ENCODE measurements at regions not wholly inside any gene's neighbourhood (a gene's known extent, or its start where the extent isn't known, plus 50 kb on each side); places are given as distances from the start of the nearest gene placed in this dataset.
"Not testable (repeated sequence)": the region's sequence is repeated elsewhere in the genome, so short reads cannot be mapped to it uniquely, and the experiment has no call there.

DNA sequence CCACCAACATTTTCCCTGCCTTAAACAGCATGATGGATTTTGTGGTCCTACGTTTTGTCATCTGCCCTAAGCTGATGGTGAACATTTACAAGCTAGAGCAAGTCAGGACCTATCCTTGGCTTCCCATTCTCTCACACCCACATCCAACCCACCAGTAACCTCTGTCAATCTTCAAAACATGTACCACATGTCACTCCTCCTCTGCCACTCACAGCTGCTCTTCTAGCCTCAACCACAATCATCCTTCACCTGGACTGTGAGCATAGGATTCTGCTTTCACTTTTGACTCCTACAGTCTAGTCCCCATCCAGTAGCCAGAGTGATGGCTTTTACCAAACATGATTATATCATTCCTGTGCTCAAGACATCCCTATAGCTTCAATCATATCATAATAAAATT, 279.8 kb upstream of the DLGAP1 start:
- H3K4me3 ChIP-seq (ENCODE audit: control insufficient read depth, low read depth, low read length), result no peak overlapping the region
- DNase-seq (ENCODE audit: low read depth), result no peak
- TF ChIP-seq, protein P1, sequence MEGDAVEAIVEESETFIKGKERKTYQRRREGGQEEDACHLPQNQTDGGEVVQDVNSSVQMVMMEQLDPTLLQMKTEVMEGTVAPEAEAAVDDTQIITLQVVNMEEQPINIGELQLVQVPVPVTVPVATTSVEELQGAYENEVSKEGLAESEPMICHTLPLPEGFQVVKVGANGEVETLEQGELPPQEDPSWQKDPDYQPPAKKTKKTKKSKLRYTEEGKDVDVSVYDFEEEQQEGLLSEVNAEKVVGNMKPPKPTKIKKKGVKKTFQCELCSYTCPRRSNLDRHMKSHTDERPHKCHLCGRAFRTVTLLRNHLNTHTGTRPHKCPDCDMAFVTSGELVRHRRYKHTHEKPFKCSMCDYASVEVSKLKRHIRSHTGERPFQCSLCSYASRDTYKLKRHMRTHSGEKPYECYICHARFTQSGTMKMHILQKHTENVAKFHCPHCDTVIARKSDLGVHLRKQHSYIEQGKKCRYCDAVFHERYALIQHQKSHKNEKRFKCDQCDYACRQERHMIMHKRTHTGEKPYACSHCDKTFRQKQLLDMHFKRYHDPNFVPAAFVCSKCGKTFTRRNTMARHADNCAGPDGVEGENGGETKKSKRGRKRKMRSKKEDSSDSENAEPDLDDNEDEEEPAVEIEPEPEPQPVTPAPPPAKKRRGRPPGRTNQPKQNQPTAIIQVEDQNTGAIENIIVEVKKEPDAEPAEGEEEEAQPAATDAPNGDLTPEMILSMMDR (conservative IDR thresholded peaks at IDR 0.05; ENCODE audit: control insufficient read depth, insufficient read depth, low read depth, low read length), result no peak

DNA sequence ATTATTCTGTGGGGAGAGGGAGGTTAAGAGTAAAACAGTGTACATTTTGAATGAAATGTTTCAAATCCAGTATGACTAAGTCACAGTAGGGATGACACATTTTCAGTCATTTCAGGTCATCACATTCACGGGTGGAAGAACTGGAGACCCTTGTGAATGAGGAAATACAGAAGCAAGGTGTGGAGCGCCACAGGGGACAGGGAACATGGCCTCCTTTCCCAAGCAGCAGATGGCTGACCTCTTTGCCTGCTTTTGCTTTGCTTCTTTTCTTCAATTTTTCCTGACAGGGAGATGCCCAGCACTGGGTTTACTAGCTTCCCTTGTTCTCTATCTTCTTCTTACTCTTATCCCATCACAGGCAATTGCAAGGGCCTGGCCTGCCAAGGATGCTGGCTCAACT, 278.9 kb upstream of the DLGAP1 start:
- DNase-seq (ENCODE audit: low read depth), result no peak
- no peak overlapping the region for H3K4me3 ChIP-seq (ENCODE audit: control insufficient read depth, low read depth, low read length)
- TF ChIP-seq, protein P1 (conservative IDR thresholded peaks at IDR 0.05; ENCODE audit: control insufficient read depth, insufficient read depth, low read depth, low read length), result no peak

DNA sequence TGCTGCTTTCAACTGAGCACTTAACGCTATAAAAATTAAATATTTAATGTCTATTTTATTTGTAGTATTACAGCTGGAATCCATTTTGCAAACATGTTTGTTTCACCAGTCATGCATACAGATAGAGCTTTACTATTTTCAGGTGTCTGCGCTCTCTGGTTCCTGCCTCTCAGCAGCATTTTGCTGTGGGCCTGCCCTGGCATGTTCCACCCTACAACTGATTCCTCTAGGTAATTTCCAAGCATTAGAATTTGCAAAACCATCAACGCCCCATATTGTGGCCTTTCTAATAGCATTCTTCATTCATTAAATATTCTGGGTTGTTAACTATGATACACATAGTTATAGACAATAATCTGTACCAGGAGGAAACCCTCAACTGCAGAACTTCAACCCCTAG, 266.4 kb upstream of the DLGAP1 start:
- H3K4me3 ChIP-seq (ENCODE audit: control insufficient read depth, low read depth, low read length), result no peak overlapping the region
- TF ChIP-seq, protein P1 (conservative IDR thresholded peaks at IDR 0.05; ENCODE audit: control insufficient read depth, insufficient read depth, low read depth, low read length), result no peak
- no peak for DNase-seq (ENCODE audit: low read depth)

DNA sequence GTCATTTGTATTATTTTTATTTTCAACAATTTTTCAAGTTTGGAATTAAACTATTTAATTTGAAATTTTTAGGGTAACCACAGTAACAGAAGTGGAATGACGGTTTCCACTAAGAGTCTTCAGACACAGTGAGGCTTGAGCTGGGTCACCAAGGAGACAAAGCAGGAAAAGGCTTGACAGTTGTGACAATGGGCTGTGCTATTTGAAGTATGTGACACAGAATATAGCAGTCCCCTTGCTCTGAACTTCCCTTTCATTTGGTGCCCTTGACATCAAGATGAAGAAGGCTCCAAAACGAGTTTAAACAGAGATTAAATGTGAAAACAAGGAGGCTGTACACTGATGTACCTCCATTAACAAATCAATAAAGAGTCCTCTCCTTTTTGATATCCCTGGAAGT, 265.4 kb upstream of the DLGAP1 start:
- TF ChIP-seq, protein P1 (conservative IDR thresholded peaks at IDR 0.05; ENCODE audit: control insufficient read depth, insufficient read depth, low read depth, low read length), result no peak
- no peak overlapping the region for H3K4me3 ChIP-seq (ENCODE audit: control insufficient read depth, low read depth, low read length)
- DNase-seq (ENCODE audit: low read depth), result no peak

DNA sequence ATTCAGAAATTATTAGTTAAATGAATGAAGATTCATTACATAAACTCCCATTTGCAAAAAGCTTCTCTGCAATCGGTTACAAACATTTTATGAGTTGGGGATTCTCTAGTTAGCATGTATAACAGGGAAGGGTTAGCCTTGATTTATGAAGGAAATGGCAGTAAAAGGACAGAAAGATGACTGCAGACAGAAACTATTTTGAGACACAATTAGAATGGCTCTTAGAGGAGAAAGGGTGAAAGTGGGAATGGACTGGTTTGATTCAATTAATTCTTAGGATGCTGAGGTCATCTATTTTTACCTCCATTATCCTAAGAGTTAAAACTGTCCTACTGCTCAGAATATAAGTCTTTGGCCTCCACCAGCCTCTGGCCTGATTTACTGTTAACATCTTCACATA, 250.8 kb upstream of the DLGAP1 start:
- TF ChIP-seq, protein P1 (conservative IDR thresholded peaks at IDR 0.05; ENCODE audit: control insufficient read depth, insufficient read depth, low read depth, low read length), result no peak
- H3K4me3 ChIP-seq (ENCODE audit: control insufficient read depth, low read depth, low read length), result no peak overlapping the region
- DNase-seq (ENCODE audit: low read depth), result no peak

DNA sequence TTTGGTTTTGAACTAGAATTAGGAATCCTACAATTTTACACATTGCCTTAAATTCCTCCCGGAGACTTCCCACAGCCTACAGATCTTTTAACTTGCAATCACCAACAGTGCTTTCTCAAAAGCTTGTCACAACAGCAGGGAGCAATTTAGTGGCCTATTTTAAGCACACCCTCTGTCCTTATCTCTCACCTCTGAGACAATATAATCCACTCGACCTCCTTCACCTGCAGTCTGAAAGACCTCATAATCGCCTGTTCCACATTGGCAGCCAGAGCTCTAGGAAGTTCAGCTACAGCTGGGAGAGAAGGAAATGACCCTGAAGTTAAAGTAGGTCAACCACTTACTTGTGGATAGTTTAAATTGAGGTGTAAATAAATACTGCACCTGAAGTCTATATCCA, 249.7 kb upstream of the DLGAP1 start:
- TF ChIP-seq, protein P1 (conservative IDR thresholded peaks at IDR 0.05; ENCODE audit: control insufficient read depth, insufficient read depth, low read depth, low read length), result no peak
- no peak for DNase-seq (ENCODE audit: low read depth)
- no peak overlapping the region for H3K4me3 ChIP-seq (ENCODE audit: control insufficient read depth, low read depth, low read length)

DNA sequence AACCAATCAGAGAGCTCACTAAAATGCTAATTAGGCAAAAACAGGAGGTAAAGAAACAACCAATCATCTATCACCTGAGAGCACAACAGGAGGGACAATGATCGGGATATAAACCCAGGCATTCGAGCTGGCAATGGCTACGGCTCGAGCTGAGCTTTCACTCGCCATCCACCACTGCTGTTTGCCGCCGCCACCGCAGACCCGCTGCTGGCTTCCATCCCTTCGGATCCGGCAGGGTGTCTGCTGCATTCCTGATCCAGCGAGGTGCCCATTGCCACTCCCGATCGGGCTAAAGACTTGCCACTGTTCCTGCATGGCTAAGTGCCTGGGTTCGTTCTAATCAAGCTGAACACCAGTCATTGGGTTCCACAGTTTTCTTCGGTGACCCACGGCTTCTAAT, 236.7 kb upstream of the DLGAP1 start:
- no peak for DNase-seq (ENCODE audit: low read depth)
- TF ChIP-seq, protein P1 (conservative IDR thresholded peaks at IDR 0.05; ENCODE audit: control insufficient read depth, insufficient read depth, low read depth, low read length), result no peak
- H3K4me3 ChIP-seq (ENCODE audit: control insufficient read depth, low read depth, low read length), result no peak overlapping the region

DNA sequence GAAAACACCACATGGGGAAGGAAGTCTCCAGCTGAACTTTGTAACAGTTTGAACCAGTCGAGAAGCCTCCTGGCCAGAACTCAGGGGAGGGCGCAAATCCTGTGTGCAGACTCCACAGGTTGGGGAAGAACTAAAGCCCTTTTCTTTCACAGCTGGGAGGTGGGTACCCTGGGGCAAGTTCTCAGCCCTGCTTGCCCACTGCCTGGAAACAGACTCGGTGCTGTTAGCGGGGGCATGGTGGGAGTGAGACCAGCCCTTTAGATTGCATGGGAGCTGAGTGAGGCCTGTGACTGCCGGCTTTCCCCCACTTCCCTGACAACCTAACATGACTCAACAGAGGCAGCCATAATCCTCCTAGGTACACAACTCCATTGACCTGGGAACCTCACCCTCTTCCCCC, 223.6 kb upstream of the DLGAP1 start:
- DNase-seq (ENCODE audit: low read depth); H3K4me3 ChIP-seq (ENCODE audit: control insufficient read depth, low read depth, low read length): not testable (repeated sequence)
